GM12878 (cell line): ENCODE measurements at regions not wholly inside any gene's neighbourhood (a gene's known extent, or its start where the extent isn't known, plus 50 kb on each side); places are given as distances from the start of the nearest gene placed in this dataset.
"Not testable (repeated sequence)": the region's sequence is repeated elsewhere in the genome, so short reads cannot be mapped to it uniquely, and the experiment has no call there.

ENCODE experiments used
- ATAC-seq: fragments of 200-7000 bp; cut with Tn5 transposase; 3 replicates; pipeline ENCODE4 v1.9.1; 2020; ENCODE audit warnings: mild to moderate bottlenecking, moderate library complexity
- BruUV-seq: library from RNA; stranded (reverse); fragments of 400-500 nt; replicated peaks from 2 replicates; lab custom pipeline; 2021; lab: Mats Ljungman, UMichigan
- CTCF ChIA-PET: fragments of 300-600 bp; sonication (Branson Sonifier 250); formaldehyde crosslinking; extraction: SDS; loops from one replicate; lab custom pipeline; 2021; ENCODE audit warnings: inconsistent platforms; lab: Yijun Ruan, JAX
- POLR2A ChIA-PET: fragments of 350-600 bp; formaldehyde crosslinking; extraction: SDS; loops from one replicate; lab custom pipeline; 2021; ENCODE audit warnings: inconsistent platforms; lab: Charles Lee
- RAD21 ChIA-PET: fragments of 300-600 bp; sonication (Branson Sonifier 250); formaldehyde crosslinking; loops from one replicate; lab custom pipeline; 2023; ENCODE audit warnings: antibody characterized with exemption; ENCODE audit not compliant: unreplicated experiment; lab: Charles Lee
- SMC1A ChIA-PET: fragments of 300-600 bp; sonication (Branson Sonifier 250); formaldehyde crosslinking; loops from one replicate; lab custom pipeline; 2023; ENCODE audit not compliant: unreplicated experiment, uncharacterized antibody; lab: Charles Lee
- DNase-seq: peaks from one replicate; pipeline ENCODE4 v3.0.0-alpha.2; 2011; ENCODE audit warnings: low read depth, low spot score
- FAIRE-seq: peaks from 3 replicates; lab custom pipeline; 2011; peaks lifted over from hg19 to GRCh38; lab: Jason Lieb, UNC
- H2AFZ ChIP-seq: 2 replicates; pipeline ENCODE4 v1.6.0; 2011; ENCODE audit warnings: low read depth, low read length, control low read depth; ENCODE audit not compliant: control insufficient read depth
- H3K27ac ChIP-seq: 2 replicates; pipeline ENCODE4 v1.5.1; 2011; ENCODE audit warnings: control low read depth; ENCODE audit not compliant: control insufficient read depth, insufficient read depth
- H3K27me3 ChIP-seq, 2 experiments: replicated peaks in 1 of 2; 2 replicates each; pipeline versions ENCODE4 v1.6.0 to v1.6.1; 2011; ENCODE audit warnings: low read length in 1 of 2; ENCODE audit not compliant: control insufficient read depth in 2 of 2, insufficient read depth in 2 of 2
- H3K36me3 ChIP-seq, 2 experiments: 2 replicates each; pipeline ENCODE4 v1.5.1; 2011; ENCODE audit warnings: low read length in 1 of 2; ENCODE audit not compliant: control insufficient read depth in 2 of 2, insufficient read depth in 2 of 2
- H3K4me1 ChIP-seq: 2 replicates; pipeline ENCODE4 v1.6.1; 2011; ENCODE audit warnings: mild to moderate bottlenecking, low read length, moderate library complexity, mixed read lengths; ENCODE audit not compliant: control insufficient read depth, insufficient read depth
- H3K4me2 ChIP-seq: 2 replicates; pipeline ENCODE4 v1.6.0; 2011; ENCODE audit warnings: control low read depth; ENCODE audit not compliant: control insufficient read depth, insufficient read depth
- H3K4me3 ChIP-seq: fragments of 200-600 bp; sonication (generic); 2 replicates; pipeline ENCODE4 v1.5.1; 2016
- H3K79me2 ChIP-seq: 2 replicates; pipeline ENCODE4 v1.6.0; 2011; ENCODE audit warnings: low read length; ENCODE audit not compliant: control insufficient read depth, insufficient read depth
- H3K9ac ChIP-seq: 2 replicates; pipeline ENCODE4 v1.8.0; 2011; ENCODE audit warnings: low read length, control low read depth, mixed read lengths; ENCODE audit not compliant: control insufficient read depth, insufficient read depth
- H3K9me3 ChIP-seq: replicated peaks from 3 replicates; pipeline ENCODE4 v1.5.1; 2011; ENCODE audit warnings: mild to moderate bottlenecking, low read length; ENCODE audit not compliant: control insufficient read depth, insufficient read depth
- H4K20me1 ChIP-seq: 2 replicates; pipeline ENCODE4 v1.6.0; 2011; ENCODE audit not compliant: control insufficient read depth, insufficient read depth
- CHD4 ChIP-seq: fragments of 200-600 bp; sonication (generic); IDR thresholded peaks from 2 replicates; pipeline ENCODE4 v1.6.1; 2016; ENCODE audit warnings: mild to moderate bottlenecking
- CREB1 ChIP-seq: IDR thresholded peaks from 2 replicates; pipeline ENCODE4 v1.6.1; 2012; ENCODE audit warnings: low read depth, mild to moderate bottlenecking, inconsistent platforms
- E2F8 ChIP-seq: fragments of 450-650 bp; IDR thresholded peaks from 2 replicates; pipeline ENCODE4 v1.6.1; 2018; ENCODE audit warnings: mild to moderate bottlenecking, low read depth, moderate library complexity; ENCODE audit not compliant: partially characterized antibody
- IRF4 ChIP-seq: IDR thresholded peaks from 2 replicates; pipeline ENCODE4 v1.6.1; 2011; ENCODE audit warnings: low read depth, low read length
- NBN ChIP-seq: fragments of 450-650 bp; IDR thresholded peaks from 2 replicates; pipeline ENCODE4 v1.6.1; 2016
- PKNOX1 ChIP-seq: fragments of 450-650 bp; IDR thresholded peaks from 2 replicates; pipeline ENCODE4 v1.6.1; 2016; ENCODE audit warnings: mild to moderate bottlenecking
- RAD51 ChIP-seq: fragments of 450-650 bp; IDR thresholded peaks from 2 replicates; pipeline ENCODE4 v1.6.1; 2016; ENCODE audit warnings: moderate library complexity, mild to moderate bottlenecking, inconsistent platforms
- SMAD5 ChIP-seq: IDR thresholded peaks from 2 replicates; pipeline ENCODE4 v1.6.1; 2016; ENCODE audit warnings: antibody characterized with exemption, low read depth
- SREBF2 ChIP-seq: IDR thresholded peaks from 2 replicates; pipeline ENCODE4 v1.6.1; 2012; ENCODE audit warnings: mild to moderate bottlenecking, low read length
- SRF ChIP-seq, 2 experiments: IDR thresholded peaks; 2 replicates each; pipeline ENCODE4 v1.6.1; 2011; ENCODE audit warnings: low read depth in 2 of 2, low read length in 2 of 2, mild to moderate bottlenecking in 1 of 2, moderate library complexity in 1 of 2
- STAT1 ChIP-seq: fragments of 450-650 bp; conservative IDR thresholded peaks from 2 replicates; pipeline ENCODE4 v1.6.1; 2014; ENCODE audit warnings: antibody characterized with exemption, mild to moderate bottlenecking
- YY1 ChIP-seq: IDR thresholded peaks from 2 replicates; pipeline ENCODE4 v1.6.1; 2011; ENCODE audit warnings: low read depth, mild to moderate bottlenecking, low read length
- ZNF622 ChIP-seq: fragments of 450-650 bp; IDR thresholded peaks from 2 replicates; pipeline ENCODE4 v1.6.1; 2017; ENCODE audit warnings: mild to moderate bottlenecking, inconsistent platforms
- ZZZ3 ChIP-seq: IDR thresholded peaks from 2 replicates; pipeline ENCODE4 v1.6.1; 2011; ENCODE audit warnings: low read depth; ENCODE audit not compliant: control insufficient read depth, insufficient read length
- WGBS: methylation state at CpG from one replicate; pipeline ENCODE4 v1.1.6; 2016; ENCODE audit warnings: low lambda C conversion rate; ENCODE audit not compliant: insufficient replicate concordance, insufficient coverage; ENCODE audit errors: missing lambda C conversion rate; 5-methylcytosine and 5-hydroxymethylcytosine counted together
- in situ Hi-C: fragments of 300-500 bp; cut with MboI; formaldehyde crosslinking; loops from 9 replicates; pipeline ENCODE4 v1.14.3; 2018; ENCODE audit warnings: mixed read lengths
- intact Hi-C: fragments of 100-400 bp; cut with micrococcal nuclease; formaldehyde crosslinking; loops from one replicate; pipeline ENCODE4 v1.14.2; 2022; ENCODE audit not compliant: unreplicated experiment

- Histone ChIP-seq H3K4me3 (no peak overlapping the region), H3K4me1 (no peaks in the 10 kb centered on the region), H3K36me3 (no peaks in the 10 kb centered on the region), H3K9ac (no peak overlapping the region), H3K79me2 (no peaks in the 10 kb centered on the region), H3K27me3 (no peaks in the 10 kb centered on the region), H3K27ac (no peak overlapping the region), H3K9me3 (no peaks in the 10 kb centered on the region), H2AFZ (no peak overlapping the region), H4K20me1 (no peaks in the 10 kb centered on the region), H3K4me2 (no peak overlapping the region)
- TF ChIP-seq NBN: no peak
- TF ChIP-seq ZNF622: no peak
- TF ChIP-seq IRF4: no peak
- TF ChIP-seq SREBF2: no peak
- no peak for TF ChIP-seq STAT1
- TF ChIP-seq E2F8: no peak
- no peak for TF ChIP-seq RAD51
- no peak for TF ChIP-seq ZZZ3
- TF ChIP-seq YY1: no peak
- no peak for TF ChIP-seq PKNOX1
- TF ChIP-seq CREB1: no peak
- TF ChIP-seq CHD4: no peak
- no peak for TF ChIP-seq SMAD5
- TF ChIP-seq SRF (IDR thresholded peaks at IDR 0.05; ENCODE audit: low read depth in 2 of 2, low read length in 2 of 2): no peak
- ATAC-seq: no peak
- ChIA-PET POLR2A (no interaction called here), CTCF (no interaction called here), SMC1A (no interaction called here), RAD21 (no interaction called here)
- no peak for FAIRE-seq
- in situ Hi-C loops (no loop called here), intact Hi-C loops (no loop called here)
- BruUV-seq: no TSS peak
- 0% methylated on average over 2 of the region's 2 CpGs for WGBS
- DNase-seq: no peak
Observed at GRCh38 chr3:95240395-95240794, 1177.5 kb downstream of the NSUN3 start.

- H3K9ac ChIP-seq, RAD21 ChIA-PET, in situ Hi-C loops, H3K4me3 ChIP-seq, CTCF ChIA-PET, intact Hi-C loops, DNase-seq, H3K36me3 ChIP-seq, H3K27ac ChIP-seq, H3K79me2 ChIP-seq, H2AFZ ChIP-seq, BruUV-seq, H3K9me3 ChIP-seq, H3K4me1 ChIP-seq, POLR2A ChIA-PET, H4K20me1 ChIP-seq, FAIRE-seq, H3K4me2 ChIP-seq, H3K27me3 ChIP-seq, SMC1A ChIA-PET, ATAC-seq: not testable (repeated sequence)
- WGBS: 40% methylated on average over 9 of the region's 9 CpGs
Observed at GRCh38 chr3:95241256-95241655, 1178.4 kb downstream of the NSUN3 start.
